ENCODE measurements at regions not wholly inside any gene's neighbourhood (a gene's known extent, or its start where the extent isn't known, plus 50 kb on each side); places are given as distances from the start of the nearest gene placed in this dataset.

DNA sequence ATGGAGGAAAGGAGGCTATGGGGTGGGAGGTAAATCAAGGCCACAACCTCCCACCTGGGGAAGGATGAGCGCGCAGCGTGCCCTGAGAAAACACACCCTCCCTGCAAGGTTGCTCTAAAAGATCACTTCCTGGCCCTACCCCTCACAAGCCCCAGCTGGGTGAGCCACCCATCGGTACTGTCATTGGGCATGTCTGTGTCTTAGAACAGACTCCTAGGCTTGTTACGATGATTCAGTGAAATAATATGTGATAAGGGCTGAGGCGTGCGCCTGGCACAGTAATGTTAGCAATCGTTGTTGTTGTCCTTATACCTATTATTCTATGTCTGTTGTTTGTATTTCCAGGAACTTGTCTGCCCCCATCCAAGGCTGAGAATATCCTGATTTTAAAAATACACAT, 175.1 kb downstream of the ZFP36L2 start:
- DNase-seq, result no peak

- DNase-seq, result no peak
Observed at GRCh38 chr2:43050866-43051265, 175.5 kb downstream of the ZFP36L2 start.

GRCh38 chr2:43049836-43050801, 176.3 kb downstream of the ZFP36L2 start:
- no peak for DNase-seq

- no peak for DNase-seq
Observed at GRCh38 chr2:43047187-43047780, 179.1 kb downstream of the ZFP36L2 start.

- DNase-seq, result no peak
Observed at GRCh38 chr2:43045866-43046265, 180.5 kb downstream of the ZFP36L2 start.

DNA sequence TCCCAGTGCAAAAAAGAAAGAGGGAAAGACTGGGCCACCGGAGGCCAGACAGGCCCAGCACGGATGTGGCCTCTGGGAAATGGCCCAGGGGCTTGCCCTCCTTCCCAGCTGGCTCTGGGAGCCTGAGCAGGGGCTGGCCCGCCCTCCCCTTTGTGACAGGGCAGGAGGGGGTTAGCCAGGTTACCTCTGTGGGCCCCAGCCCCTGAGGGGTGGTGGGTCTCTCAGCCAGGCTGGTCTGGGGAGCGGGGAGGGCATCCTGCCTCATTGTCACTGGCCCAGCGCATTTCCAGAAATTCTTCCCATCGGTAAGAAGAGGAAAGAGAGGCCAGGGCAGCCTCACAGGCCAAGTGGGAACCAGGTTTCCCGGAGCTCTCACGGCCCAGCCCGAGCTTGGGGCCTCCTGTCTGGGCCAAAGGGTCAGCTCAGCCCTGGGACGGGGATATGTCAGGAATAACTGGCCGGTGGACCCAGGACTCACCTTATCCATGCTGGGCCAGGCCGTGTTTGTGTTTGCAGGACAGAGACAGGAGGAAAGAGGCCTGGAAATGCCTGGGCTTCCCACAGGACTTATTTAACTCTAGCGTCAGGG, 182.2 kb downstream of the ZFP36L2 start:
- DNase-seq, result no peak

DNA sequence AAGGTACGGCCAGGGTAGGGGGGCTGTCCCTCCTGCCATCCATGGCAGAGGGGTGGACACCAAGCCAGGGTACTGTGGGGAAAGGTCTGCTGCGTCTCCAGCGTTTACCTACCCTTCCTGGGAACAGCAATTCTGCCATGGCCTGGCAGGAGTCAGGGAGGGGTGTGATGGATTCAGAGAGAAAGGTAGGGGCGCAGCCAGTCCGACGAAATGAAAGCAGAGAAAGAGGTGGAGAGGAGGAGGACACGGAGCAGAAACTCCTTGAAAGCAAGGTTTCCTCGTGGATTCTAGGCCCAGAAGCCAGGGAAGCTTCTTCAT, 182.9 kb downstream of the ZFP36L2 start:
- no peak for DNase-seq

- no peak for DNase-seq
Observed at GRCh38 chr2:43041661-43042360, 184.6 kb downstream of the ZFP36L2 start.

GRCh38 chr2:43041173-43041591, 185.2 kb downstream of the ZFP36L2 start:
- DNase-seq, result no peak

- DNase-seq, result no peak
Observed at GRCh38 chr2:43040084-43040854, 186.1 kb downstream of the ZFP36L2 start.

- no peak for DNase-seq
Observed at GRCh38 chr2:43039376-43040080, 186.9 kb downstream of the ZFP36L2 start.

GRCh38 chr2:43038696-43039094, 187.7 kb downstream of the ZFP36L2 start:
- DNase-seq, result no peak

DNA sequence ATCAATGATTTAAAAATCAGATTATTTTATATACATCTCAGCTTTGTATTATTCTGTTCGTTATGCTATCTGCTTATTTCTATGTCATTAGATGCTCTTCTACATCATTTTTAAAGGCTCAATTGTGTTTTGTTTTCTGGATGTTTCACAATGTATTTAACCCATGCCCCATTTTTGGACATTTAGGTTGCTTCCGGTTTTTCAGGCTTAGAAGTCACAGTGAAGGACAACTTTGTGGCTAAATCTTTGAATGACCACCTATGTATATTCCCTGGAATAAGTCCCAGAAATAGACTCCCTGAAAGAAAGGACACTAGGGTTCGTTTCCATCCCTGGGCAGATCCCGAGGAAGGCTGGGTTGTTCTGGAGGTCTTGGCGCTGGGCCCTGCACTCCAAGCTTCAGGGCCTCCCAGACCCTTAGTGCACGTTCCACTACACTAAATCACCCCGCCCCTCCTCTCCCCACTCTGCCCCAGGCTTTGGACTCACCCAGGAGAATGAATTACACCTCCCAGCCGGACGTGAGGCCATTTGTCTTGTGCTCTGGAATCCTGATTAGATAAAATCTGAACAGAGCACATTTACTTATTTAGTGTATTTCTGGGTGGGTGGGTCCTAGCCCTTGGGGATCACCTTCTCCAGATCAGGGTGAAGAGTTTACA, 188.2 kb downstream of the ZFP36L2 start:
- DNase-seq, result no peak

GRCh38 chr2:43035922-43036321, 190.5 kb downstream of the ZFP36L2 start:
- DNase-seq, result no peak

- no peak for DNase-seq
Observed at GRCh38 chr2:43034921-43035320, 191.5 kb downstream of the ZFP36L2 start.

- DNase-seq, result no peak
Observed at GRCh38 chr2:43034242-43034619, 192.2 kb downstream of the ZFP36L2 start.

- DNase-seq, result no peak
Observed at GRCh38 chr2:43033466-43034241, 192.8 kb downstream of the ZFP36L2 start.

GRCh38 chr2:43033016-43033270, 193.5 kb downstream of the ZFP36L2 start:
- DNase-seq, result no peak

- DNase-seq, result no peak
Observed at GRCh38 chr2:43032213-43033015, 194.0 kb downstream of the ZFP36L2 start.

Measured in activated gamma-delta T cell (primary cell).